ENCODE measurements at regions not wholly inside any gene's neighbourhood (a gene's known extent, or its start where the extent isn't known, plus 50 kb on each side); places are given as distances from the start of the nearest gene placed in this dataset.

DNA sequence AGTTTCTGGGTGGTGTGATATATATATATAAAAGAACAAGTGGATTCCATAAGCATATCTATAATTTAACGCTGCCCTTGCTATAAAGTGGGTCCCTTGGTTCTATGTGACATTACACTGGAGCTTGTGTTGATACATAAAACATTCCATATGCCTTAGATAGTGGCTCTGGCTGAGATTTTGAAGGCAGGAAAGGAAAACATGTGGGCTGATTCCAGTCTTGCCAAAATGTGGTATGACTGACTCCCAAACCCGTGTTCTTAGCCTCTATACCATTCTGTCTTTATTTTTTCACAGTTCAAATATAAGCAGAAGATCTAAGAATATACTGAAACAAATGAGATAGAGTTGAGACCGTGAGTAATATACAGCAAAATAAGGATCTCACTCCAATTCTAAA is 522.8 kb upstream of the LRRC4C start:
- no peak for TF ChIP-seq CTCF (IDR thresholded peaks at IDR 0.05; ENCODE audit: low read length)
- no peak for TF ChIP-seq EZH2 (optimal IDR thresholded peaks at IDR 0.05; ENCODE audit: low read depth, low read length)

Measured in MM.1S (cell line).